ENCODE measurements at regions not wholly inside any gene's neighbourhood (a gene's known extent, or its start where the extent isn't known, plus 50 kb on each side); places are given as distances from the start of the nearest gene placed in this dataset.

DNA sequence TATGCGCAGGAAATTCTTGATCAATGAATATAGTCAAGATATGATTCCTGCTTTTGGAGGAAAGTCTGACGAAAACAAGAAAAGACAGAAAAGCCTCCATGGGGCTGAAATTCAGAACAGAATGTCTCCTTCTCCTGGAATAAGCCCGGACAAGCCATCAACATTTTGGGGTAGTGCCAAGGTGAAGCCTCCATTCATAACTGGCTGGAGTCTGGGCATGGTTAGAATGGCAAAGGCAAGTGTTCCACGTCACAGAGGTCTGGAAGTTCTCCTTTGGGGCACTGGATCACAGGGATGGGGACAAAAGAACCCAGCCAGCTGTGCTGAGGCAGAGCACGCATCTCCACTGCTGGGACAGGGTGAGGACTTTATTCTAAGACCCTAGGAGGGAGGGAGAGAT lies 505.7 kb downstream of the CMPK2 start:
- no peak for DNase-seq

DNA sequence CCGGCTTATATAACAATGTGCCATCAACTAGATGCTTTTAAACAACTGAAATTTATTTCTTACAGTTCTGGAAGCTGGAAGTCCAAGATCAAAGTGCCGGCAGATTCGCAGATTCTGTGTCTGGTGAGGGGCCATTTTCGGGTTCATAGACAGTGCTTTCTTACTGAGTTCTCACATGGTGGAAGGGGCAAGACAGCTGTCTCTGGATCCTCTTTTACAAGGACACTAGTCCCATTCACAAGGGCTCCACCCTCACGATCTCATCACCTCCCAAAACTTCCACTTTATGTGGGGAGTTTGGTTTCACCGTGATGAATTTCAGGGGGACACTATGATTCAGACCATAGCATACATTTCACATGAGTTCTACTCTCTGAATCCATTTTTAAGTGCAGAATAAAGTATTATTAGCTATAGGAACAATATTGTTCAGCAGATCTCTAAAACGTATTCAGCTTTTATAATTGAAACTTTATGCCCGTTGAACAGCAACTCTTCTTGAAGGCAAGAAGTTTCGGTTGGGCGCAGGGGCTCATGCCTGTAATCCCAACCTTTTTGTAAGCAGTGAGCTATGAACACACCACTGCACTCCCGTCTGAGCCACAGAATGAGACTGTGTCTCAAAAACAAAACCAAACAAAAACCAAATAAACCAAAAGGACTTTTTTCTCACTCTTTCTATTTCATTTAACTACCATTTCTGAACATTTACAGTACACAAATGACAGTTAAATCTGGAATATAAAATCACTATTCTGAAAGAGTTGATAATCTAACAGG lies 502.8 kb downstream of the CMPK2 start:
- DNase-seq: no peak

DNA sequence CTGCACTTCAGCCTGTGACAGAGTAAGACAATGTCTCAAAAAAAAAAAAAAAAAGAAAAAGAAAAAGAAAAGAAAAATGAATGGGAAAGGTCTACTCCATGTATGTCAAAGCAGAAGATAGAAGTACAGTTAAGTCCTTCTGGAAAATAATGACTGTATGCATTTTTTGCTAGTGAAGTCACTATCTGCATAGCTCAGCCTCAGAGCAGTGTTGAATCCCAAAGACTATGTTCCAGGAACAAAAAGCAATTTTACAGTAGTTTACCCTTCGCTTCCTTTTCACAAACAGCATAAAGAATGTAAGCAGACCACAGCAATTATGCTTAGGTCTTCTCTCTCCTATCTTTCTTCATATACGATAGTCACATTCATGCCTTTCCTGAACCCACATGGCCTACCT lies 497.4 kb downstream of the CMPK2 start:
- no peak for DNase-seq

GRCh38 chr2:6369266-6369665 lies 496.4 kb downstream of the CMPK2 start:
- DNase-seq: no peak

GRCh38 chr2:6370753-6371551 lies 494.8 kb downstream of the CMPK2 start:
- DNase-seq: no peak

GRCh38 chr2:6372317-6372901 lies 493.3 kb downstream of the CMPK2 start:
- DNase-seq: no peak

DNA sequence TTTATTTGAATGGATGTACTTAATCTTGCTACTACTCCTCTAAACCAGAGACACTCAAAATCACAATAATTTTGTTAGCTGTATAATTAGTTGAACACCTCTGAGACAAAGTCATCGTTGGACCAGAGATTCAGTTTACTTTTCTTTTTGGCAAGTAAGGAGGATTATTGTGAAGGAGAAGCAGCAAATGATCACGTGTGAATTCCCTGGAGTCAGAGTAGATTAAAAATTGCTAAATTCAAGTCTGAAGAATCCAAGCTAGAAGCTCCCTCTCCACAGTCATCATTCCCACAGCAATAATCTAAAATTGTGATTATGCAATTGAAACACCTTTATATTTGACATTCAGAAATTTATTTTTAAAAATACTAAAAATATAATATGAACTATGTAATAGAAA lies 484.4 kb downstream of the CMPK2 start:
- no peak for DNase-seq

DNA sequence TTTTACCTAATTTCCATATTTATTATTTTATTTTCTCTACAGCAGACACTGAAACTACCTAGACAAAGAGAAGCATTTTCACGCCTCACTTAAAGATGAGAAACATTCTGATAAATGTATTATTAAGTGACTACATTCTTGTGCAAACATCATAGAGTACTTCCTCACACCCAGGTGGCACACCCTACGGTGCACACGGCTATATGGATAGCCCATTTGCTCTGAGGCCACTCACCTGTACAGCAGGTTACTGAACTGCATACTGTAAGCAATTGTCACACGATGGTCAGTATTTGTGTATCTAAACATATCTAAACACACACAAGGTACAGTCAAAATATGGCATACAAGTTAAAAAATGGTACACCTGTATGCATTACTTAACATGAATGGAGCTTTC lies 481.4 kb downstream of the CMPK2 start:
- DNase-seq: no peak

- DNase-seq: no peak
These were observed 473.4 kb downstream of the CMPK2 start for GRCh38 chr2:6392354-6392753.

GRCh38 chr2:6392966-6393365 lies 472.7 kb downstream of the CMPK2 start:
- DNase-seq: no peak

GRCh38 chr2:6393819-6394218 lies 471.9 kb downstream of the CMPK2 start:
- no peak for DNase-seq

DNA sequence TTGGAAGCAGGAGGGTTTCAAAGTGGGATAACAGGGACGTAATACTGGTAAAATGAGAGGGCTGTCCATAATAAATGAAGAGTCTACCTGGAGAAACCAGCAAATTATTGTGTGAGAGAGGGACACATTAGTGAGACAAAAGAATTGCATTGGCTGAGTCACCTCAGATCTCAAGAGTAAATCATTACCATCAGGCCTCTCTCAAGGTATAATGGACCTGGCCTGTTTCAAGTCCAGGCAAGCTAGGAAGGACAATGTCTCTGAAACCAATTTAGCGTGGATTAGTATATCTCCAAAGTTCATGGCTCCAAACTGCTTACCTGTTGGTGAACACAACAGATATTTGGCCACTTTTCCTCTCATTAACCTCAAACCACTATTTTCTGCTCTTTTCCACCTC lies 471.4 kb downstream of the CMPK2 start:
- no peak for DNase-seq

DNA sequence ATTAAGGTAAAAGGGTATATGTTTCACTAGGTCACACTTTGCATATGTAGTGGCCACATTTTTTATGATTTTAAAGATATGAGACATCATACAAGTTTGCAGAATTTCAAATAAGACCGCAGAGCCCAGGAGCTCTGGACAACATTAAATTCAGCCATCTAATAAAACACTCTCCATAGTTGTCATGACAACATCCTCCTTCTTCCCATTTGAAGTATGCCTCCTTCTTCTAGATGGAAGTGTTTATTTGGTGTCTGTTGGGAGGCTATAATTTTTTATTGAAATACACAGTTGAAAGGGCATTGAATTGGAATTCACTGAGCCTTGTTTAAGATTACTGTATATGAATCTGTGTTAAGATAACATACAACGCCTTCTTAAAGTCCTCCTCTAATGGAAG lies 467.3 kb downstream of the CMPK2 start:
- DNase-seq: no peak

DNA sequence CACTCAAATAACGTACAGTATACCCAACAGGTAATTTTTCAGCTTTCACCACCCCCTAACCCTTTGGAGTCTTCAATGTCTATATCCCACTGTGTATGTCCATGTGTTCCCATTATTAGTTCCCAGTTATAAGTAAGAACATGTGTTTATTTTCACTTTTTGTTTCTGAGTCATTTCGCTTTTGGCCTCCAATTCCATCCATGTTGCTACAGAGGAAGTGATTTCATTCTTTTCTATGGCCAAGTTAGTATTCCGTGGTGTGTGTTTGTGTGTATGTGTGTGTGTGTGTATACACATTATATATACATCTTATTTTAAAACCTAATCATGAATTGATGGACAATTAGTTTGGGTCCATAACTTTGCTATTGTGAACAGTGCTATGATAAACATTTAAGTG lies 464.4 kb downstream of the CMPK2 start:
- DNase-seq: no peak

GRCh38 chr2:6408057-6408456 lies 457.6 kb downstream of the CMPK2 start:
- DNase-seq: no peak

DNA sequence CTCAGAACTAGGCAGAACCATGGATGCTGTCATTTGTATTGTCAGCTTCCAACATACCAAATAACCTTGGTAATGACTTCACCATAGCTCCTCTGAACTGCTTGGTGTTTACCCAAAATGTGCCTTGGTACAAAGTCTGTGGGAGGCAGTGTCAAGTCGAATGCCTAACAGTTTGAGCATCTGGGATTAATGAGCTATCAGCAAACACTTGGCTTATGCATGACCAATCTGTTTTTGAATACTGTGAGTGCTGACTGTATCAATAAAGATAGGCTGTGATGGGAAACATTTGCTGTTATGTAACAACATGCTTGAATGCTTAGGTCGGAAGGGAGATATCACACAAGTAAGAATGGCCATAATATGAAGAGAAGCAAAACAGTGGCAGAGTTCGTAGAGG lies 455.4 kb downstream of the CMPK2 start:
- no peak for DNase-seq

DNA sequence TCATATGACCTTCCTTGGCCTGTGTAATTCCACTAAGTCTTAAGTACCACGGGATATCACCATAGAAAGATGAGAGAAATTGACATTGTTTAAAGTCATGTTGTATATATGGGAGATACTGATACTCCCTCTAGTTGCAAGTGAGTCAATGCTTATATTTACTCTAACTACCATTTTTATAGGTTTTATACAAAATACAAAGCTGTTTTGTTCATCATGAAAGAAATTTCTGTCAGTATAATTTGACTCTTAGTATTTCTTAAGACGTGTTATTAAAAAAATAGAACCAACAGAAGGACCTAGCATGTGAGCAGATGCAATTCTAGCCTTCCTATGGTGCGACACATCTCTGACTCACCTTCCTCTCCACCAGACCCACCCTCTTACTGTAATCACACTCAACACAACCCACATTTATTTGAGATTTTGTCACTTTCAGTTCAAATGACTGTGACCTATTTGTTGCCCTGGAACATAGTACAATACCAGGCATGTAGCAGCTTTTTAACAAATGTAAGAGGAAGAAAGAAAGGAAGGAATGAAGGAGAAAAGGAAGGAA lies 453.1 kb downstream of the CMPK2 start:
- no peak for DNase-seq

DNA sequence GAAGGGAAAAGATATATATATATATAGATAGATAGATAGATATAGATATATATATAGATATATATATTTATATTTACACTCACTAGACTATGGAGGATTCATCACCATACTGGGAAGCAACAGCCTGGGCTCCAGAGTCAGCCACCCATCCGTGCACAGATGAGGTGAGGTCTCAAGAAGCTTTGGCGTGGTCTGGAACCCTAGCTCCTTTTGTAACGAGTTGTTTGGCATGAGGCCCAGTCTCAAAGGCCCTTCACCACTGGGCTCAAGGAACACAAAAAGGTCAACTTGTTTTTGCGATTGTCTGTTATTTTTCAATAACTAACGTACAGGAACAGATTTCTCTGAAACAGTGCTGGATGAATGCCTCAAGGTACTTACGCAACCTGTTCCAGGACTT lies 448.7 kb downstream of the CMPK2 start:
- DNase-seq: no peak

- no peak for DNase-seq
These were observed 447.4 kb downstream of the CMPK2 start for GRCh38 chr2:6418291-6418690.

- DNase-seq: no peak
These were observed 444.5 kb downstream of the CMPK2 start for GRCh38 chr2:6421138-6421730.

DNA sequence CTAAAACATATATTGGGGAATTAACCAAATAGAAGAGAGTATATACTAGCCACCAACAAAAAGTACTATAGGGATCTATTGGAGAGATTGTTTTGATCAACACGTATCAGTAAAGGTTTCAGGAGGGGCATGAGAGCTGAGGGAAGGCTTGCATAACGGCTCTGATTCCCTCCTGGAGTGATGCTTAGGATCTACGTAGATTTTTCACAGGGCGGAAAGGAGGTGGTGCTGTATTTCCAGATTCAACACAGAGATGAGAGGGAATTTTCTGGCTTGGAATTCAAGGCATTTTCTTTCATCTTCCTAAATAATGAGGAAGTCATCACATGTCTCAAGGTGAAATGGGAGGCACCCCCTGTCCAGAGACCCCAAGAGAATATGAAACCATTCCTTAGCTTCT lies 443.8 kb downstream of the CMPK2 start:
- no peak for DNase-seq

DNA sequence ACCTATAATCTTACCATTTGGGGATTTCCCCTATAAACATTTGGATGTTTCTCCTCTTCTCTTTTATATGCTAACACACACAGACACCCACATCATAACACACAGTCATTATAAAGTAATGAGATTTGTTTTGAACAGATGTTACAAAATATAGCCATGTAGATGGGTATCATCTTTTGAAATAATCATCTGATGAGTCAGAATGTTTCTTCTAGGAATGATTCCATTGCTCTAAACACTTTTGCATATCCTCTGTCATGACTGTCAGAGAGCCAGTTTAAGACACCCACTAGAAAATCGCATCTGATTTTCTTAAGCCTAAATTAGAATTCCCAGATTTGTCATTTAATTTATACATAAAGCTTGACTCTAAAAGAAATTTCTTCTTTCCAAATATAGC lies 442.6 kb downstream of the CMPK2 start:
- no peak for DNase-seq

- no peak for DNase-seq
These were observed 441.8 kb downstream of the CMPK2 start for GRCh38 chr2:6423944-6424343.

Data from hematopoietic multipotent progenitor cell treated with erythropoietin and hydrocortisone succinate and interleukin-3 and kit ligand, for 4 days (in vitro differentiated cells).